22Rv1 (cell line): ENCODE measurements at regions not wholly inside any gene's neighbourhood (a gene's known extent, or its start where the extent isn't known, plus 50 kb on each side); places are given as distances from the start of the nearest gene placed in this dataset.

Experiments used
- ZFX ChIP-seq: fragments of 450-650 bp; IDR thresholded peaks from 2 replicates; pipeline ENCODE4 v1.6.1; 2017; ENCODE audit warnings: antibody characterized with exemption, borderline replicate concordance
- TF ChIP-seq, protein P1 (sequence below): fragments of 450-650 bp; IDR thresholded peaks from 2 replicates; pipeline ENCODE4 v1.5.1; 2017; ENCODE audit warnings: mild to moderate bottlenecking

DNA sequence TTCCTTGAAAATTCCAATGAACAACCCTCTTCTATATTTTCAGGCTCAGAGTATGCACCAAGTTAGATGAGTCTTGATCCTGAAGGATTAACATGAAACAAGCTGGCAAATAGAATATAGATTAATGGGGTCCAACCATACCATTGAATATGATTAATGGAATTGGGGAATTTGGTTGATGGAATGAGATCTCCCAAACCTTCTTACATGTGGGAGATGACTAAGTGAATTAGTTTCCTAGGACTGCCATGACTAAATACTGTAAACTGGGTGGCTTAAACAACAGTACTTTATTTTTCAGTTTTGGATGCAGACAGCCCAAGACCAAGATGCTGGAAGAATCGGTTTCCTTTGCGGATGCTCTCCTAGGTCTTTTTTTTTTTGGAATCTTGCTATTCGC lies 347.0 kb downstream of the QKI start:
- TF ChIP-seq, protein P1, sequence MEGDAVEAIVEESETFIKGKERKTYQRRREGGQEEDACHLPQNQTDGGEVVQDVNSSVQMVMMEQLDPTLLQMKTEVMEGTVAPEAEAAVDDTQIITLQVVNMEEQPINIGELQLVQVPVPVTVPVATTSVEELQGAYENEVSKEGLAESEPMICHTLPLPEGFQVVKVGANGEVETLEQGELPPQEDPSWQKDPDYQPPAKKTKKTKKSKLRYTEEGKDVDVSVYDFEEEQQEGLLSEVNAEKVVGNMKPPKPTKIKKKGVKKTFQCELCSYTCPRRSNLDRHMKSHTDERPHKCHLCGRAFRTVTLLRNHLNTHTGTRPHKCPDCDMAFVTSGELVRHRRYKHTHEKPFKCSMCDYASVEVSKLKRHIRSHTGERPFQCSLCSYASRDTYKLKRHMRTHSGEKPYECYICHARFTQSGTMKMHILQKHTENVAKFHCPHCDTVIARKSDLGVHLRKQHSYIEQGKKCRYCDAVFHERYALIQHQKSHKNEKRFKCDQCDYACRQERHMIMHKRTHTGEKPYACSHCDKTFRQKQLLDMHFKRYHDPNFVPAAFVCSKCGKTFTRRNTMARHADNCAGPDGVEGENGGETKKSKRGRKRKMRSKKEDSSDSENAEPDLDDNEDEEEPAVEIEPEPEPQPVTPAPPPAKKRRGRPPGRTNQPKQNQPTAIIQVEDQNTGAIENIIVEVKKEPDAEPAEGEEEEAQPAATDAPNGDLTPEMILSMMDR, result no peak
- TF ChIP-seq ZFX, result no peak
